Esophagus squamous epithelium (tissue), 5 donors: ENCODE measurements at regions not wholly inside any gene's neighbourhood (a gene's known extent, or its start where the extent isn't known, plus 50 kb on each side); places are given as distances from the start of the nearest gene placed in this dataset.

Source experiments
- DNase-seq: peaks from one replicate; lab custom pipeline; 2025; lab: John Stamatoyannopoulos, UW
- H3K27ac ChIP-seq, 4 donors: fragments of 200-600 bp; sonication (generic); one replicate each; pipeline ENCODE4 v1.5.1; 2016 to 2019; ENCODE audit warnings: mild to moderate bottlenecking in 1 of 4
- H3K27me3 ChIP-seq, 4 donors: fragments of 200-600 bp; sonication (generic); 1 replicate in 3 of 4; 2 replicates in 1 of 4; pipeline versions ENCODE4 v1.5.1 to v1.6.0; 2017 to 2021; ENCODE audit warnings: antibody characterized with exemption in 1 of 4
- H3K36me3 ChIP-seq, 3 donors: fragments of 200-600 bp; sonication (generic); one replicate each; pipeline ENCODE4 v1.5.1; 2016 to 2019
- H3K4me1 ChIP-seq, 3 donors: fragments of 200-600 bp; sonication (generic); one replicate each; pipeline ENCODE4 v1.5.1; 2017 to 2019
- H3K4me3 ChIP-seq, 4 donors: fragments of 200-600 bp; sonication (generic); 1 replicate in 3 of 4; 2 replicates in 1 of 4; pipeline ENCODE4 v1.5.1; 2016 to 2019; ENCODE audit warnings: mild to moderate bottlenecking in 2 of 4, moderate library complexity in 1 of 4
- H3K9me3 ChIP-seq, 3 donors: fragments of 200-600 bp; sonication (generic); one replicate each; pipeline ENCODE4 v1.5.1; 2016 to 2019
- POLR2A ChIP-seq, 4 donors: fragments of 450-650 bp; IDR thresholded peaks; one replicate each; pipeline ENCODE4 v1.6.1; 2017; ENCODE audit warnings: antibody characterized with exemption in 4 of 4, mild to moderate bottlenecking in 4 of 4, moderate library complexity in 3 of 4
- WGBS, 2 donors: methylation state at CpG; one replicate each; pipeline ENCODE4 v1.1.5; 2018; 5-methylcytosine and 5-hydroxymethylcytosine counted together
- intact Hi-C: fragments of 100-400 bp; cut with DNase I; formaldehyde crosslinking; loops from one replicate; pipeline ENCODE4 v1.15.0; 2022
- TF ChIP-seq, protein P1 (sequence below), 6 experiments: fragments of 450-650 bp in 4 of 6; fragments of 200-600 bp in 2 of 6; sonication (generic) in 2 of 6; IDR thresholded peaks; one replicate each; pipeline ENCODE4 v1.5.1; 2016 to 2019; ENCODE audit warnings: antibody characterized with exemption in 6 of 6, mild to moderate bottlenecking in 4 of 6, moderate library complexity in 4 of 6
- donor health status: DM: yes; HTN: yes; CAD: no.

- H3K4me1 ChIP-seq: no peaks in the 10 kb centered on the region
- TF ChIP-seq, protein P1, sequence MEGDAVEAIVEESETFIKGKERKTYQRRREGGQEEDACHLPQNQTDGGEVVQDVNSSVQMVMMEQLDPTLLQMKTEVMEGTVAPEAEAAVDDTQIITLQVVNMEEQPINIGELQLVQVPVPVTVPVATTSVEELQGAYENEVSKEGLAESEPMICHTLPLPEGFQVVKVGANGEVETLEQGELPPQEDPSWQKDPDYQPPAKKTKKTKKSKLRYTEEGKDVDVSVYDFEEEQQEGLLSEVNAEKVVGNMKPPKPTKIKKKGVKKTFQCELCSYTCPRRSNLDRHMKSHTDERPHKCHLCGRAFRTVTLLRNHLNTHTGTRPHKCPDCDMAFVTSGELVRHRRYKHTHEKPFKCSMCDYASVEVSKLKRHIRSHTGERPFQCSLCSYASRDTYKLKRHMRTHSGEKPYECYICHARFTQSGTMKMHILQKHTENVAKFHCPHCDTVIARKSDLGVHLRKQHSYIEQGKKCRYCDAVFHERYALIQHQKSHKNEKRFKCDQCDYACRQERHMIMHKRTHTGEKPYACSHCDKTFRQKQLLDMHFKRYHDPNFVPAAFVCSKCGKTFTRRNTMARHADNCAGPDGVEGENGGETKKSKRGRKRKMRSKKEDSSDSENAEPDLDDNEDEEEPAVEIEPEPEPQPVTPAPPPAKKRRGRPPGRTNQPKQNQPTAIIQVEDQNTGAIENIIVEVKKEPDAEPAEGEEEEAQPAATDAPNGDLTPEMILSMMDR (IDR thresholded peaks at IDR 0.05): no peak
- TF ChIP-seq POLR2A (IDR thresholded peaks at IDR 0.05): no peak
- no peaks in the 10 kb centered on the region for H3K36me3 ChIP-seq
- no peak for DNase-seq
- 57 to 67% methylated on average over 4 of the region's 4 CpGs for WGBS, 2 donors
- no peak overlapping the region for H3K4me3 ChIP-seq
- H3K9me3 ChIP-seq: peaks cover 0 to 26% (median 11%) of the 10 kb centered on the region in 3 donors
- no peak overlapping the region for H3K27ac ChIP-seq
- H3K27me3 ChIP-seq: no peaks in the 10 kb centered on the region
- intact Hi-C loops: no loop called here
Observed at GRCh38 chr19:27906081-27906480, 1306.9 kb downstream of the UQCRFS1 start.

DNA sequence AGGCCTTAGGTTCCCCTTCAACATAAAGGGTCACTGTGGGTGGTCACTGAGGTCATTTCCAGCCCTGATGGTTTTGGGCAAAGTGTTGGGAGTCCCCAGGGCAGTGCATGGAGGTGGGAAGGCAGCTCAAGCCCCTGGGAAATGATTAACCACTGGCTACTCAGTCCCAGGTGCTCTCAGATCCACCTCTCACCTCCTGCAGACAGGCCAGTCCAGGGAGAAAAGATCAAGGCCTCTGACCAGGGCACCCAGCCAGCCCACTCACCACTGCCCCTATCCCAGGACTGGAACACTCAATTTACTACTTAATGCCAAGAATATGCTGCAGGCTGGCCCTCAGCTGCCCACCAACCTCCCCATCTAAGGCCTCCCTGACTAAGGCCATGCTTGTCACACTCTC is 1307.9 kb downstream of the UQCRFS1 start:
- H3K4me3 ChIP-seq: no peak overlapping the region
- intact Hi-C loops: no loop called here
- DNase-seq: no peak
- no peak overlapping the region for H3K27ac ChIP-seq
- TF ChIP-seq POLR2A (IDR thresholded peaks at IDR 0.05): no peak
- TF ChIP-seq, protein P1 (IDR thresholded peaks at IDR 0.05): no peak
- H3K27me3 ChIP-seq: no peaks in the 10 kb centered on the region
- H3K9me3 ChIP-seq: peaks cover 0 to 16% (median 11%) of the 10 kb centered on the region in 3 donors
- no peaks in the 10 kb centered on the region for H3K4me1 ChIP-seq
- no peaks in the 10 kb centered on the region for H3K36me3 ChIP-seq

GRCh38 chr19:27901078-27901477 is 1311.9 kb downstream of the UQCRFS1 start:
- H3K27ac ChIP-seq: no peak overlapping the region
- 85 to 88% methylated on average over 3 of the region's 3 CpGs for WGBS, 2 donors
- intact Hi-C loops: no loop called here
- H3K4me1 ChIP-seq: no peaks in the 10 kb centered on the region
- DNase-seq: no peak
- H3K9me3 ChIP-seq: peaks cover 0 to 2% (median 0%) of the 10 kb centered on the region in 3 donors
- TF ChIP-seq, protein P1 (IDR thresholded peaks at IDR 0.05): no peak
- TF ChIP-seq POLR2A (IDR thresholded peaks at IDR 0.05): no peak
- H3K36me3 ChIP-seq: no peaks in the 10 kb centered on the region
- no peaks in the 10 kb centered on the region for H3K27me3 ChIP-seq
- H3K4me3 ChIP-seq: no peak overlapping the region

DNA sequence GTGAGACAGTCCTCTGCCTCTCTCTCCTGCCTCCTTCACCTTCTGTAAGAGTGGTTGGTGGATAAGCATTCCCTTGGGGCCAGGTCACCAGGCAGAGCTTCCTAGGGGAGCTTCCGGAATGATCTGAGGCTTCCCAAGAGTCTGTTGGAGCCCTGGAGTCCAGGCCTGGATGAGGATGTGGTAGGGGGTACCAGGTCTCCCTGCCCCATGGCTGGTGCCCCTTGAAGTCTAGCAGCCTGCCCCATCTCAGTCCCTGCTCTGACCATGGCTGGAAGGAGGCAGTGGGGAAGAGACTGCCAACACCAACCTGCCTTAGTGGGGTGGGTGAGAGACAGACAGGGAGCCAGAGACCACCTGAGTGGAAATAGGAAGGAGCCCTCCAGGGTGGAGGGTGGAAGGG is 1316.9 kb downstream of the UQCRFS1 start:
- no peak for DNase-seq
- no peak overlapping the region for H3K27ac ChIP-seq
- H3K4me3 ChIP-seq: no peak overlapping the region
- intact Hi-C loops: no loop called here
- TF ChIP-seq, protein P1 (IDR thresholded peaks at IDR 0.05): no peak
- no peak for TF ChIP-seq POLR2A (IDR thresholded peaks at IDR 0.05)
- no peaks in the 10 kb centered on the region for H3K36me3 ChIP-seq
- no peaks in the 10 kb centered on the region for H3K4me1 ChIP-seq
- H3K27me3 ChIP-seq: no peaks in the 10 kb centered on the region
- WGBS, 2 donors: no CpG with 5 or more reads among the region's 1 CpG
- peaks cover 0 to 15% (median 4%) of the 10 kb centered on the region in 3 donors for H3K9me3 ChIP-seq

DNA sequence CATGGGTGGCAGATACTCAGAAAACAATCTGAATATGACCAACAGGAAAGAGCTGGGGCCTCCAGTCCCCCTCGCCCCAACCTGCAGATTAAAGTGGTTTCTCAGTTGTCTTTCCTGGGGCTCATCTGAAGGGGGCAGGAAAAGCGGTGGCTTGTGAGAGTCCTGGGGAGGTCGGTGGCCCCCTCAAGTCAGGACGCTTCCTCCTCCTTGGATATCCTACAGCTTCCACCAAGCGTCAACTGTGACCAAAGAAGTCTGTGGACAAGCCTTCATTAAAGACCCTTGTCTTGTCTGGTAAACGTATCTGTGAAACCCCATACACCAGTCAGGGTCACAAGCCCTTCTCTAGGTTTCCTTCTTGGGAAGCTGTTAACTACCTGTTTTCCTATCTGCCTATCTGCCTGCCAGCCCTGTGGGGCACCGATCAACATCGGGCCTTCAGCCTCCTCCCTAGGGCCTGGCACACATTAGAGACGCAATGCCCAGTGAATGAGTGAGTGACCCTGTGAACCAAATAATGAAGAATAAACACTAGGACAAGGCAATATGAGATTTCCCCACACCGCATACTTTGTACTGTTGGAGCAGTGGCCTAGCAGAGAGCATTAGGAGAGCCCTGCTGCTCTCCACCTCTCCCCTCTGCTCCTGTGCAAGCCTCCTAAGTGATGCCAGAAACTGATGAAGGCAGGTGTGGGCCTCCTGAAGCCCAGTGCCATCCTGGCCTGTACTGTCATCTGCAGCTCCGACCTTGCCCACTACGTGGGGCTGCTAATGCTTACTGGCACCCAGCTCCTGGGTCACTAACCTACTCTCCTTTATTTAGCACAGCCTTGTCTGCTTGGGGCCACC is 1317.8 kb downstream of the UQCRFS1 start:
- Histone ChIP-seq H3K36me3 (no peaks in the 10 kb centered on the region), H3K9me3 (peaks cover 0 to 15% (median 4%) of the 10 kb centered on the region in 3 donors), H3K27me3 (no peaks in the 10 kb centered on the region), H3K27ac (no peak overlapping the region), H3K4me1 (no peaks in the 10 kb centered on the region), H3K4me3 (no peak overlapping the region)
- 68 to 73% methylated on average over 6 to 9 of the region's 12 CpGs for WGBS, 2 donors
- DNase-seq: no peak
- intact Hi-C loops: no loop called here
- TF ChIP-seq, protein P1 (IDR thresholded peaks at IDR 0.05): no peak
- no peak for TF ChIP-seq POLR2A (IDR thresholded peaks at IDR 0.05)
